ENCODE measurements at regions not wholly inside any gene's neighbourhood (a gene's known extent, or its start where the extent isn't known, plus 50 kb on each side); places are given as distances from the start of the nearest gene placed in this dataset.

DNA sequence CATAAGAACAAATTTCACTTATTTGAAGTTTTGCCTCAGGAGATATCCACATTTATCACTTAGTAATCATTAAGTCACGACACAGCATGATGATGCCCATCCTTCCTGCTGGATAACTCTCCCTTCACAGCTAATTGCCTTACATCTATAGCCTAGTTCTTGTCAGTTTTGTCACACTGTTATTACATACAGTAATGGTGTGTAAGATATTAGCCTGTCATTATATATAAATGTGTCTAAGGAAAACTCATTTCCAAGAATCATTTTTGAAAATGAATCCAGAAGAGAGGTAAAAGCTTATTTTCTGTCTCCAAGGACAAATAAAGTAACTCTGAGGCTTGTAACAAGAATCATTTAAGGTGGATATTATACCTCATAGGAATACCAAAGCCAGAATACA lies 193.2 kb upstream of the ARID2 start:
- TF ChIP-seq, protein P1, sequence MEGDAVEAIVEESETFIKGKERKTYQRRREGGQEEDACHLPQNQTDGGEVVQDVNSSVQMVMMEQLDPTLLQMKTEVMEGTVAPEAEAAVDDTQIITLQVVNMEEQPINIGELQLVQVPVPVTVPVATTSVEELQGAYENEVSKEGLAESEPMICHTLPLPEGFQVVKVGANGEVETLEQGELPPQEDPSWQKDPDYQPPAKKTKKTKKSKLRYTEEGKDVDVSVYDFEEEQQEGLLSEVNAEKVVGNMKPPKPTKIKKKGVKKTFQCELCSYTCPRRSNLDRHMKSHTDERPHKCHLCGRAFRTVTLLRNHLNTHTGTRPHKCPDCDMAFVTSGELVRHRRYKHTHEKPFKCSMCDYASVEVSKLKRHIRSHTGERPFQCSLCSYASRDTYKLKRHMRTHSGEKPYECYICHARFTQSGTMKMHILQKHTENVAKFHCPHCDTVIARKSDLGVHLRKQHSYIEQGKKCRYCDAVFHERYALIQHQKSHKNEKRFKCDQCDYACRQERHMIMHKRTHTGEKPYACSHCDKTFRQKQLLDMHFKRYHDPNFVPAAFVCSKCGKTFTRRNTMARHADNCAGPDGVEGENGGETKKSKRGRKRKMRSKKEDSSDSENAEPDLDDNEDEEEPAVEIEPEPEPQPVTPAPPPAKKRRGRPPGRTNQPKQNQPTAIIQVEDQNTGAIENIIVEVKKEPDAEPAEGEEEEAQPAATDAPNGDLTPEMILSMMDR (IDR thresholded peaks at IDR 0.05 in 4 of 5, conservative IDR thresholded peaks at IDR 0.05 in 1 of 5): no peak
- no peak for TF ChIP-seq POLR2A (IDR thresholded peaks at IDR 0.05)
